Vagina (tissue), 2 donors: ENCODE measurements at regions not wholly inside any gene's neighbourhood (a gene's known extent, or its start where the extent isn't known, plus 50 kb on each side); places are given as distances from the start of the nearest gene placed in this dataset.

ENCODE experiments used
- CTCF ChIP-seq, 3 experiments: fragments of 450-650 bp in 2 of 3; fragments of 200-600 bp in 1 of 3; sonication (generic) in 1 of 3; IDR thresholded peaks; one replicate each; pipeline ENCODE4 v1.5.1; 2017 to 2019; ENCODE audit warnings: antibody characterized with exemption in 3 of 3, mild to moderate bottlenecking in 2 of 3, moderate library complexity in 2 of 3
- POLR2A ChIP-seq, 2 donors: fragments of 450-650 bp; IDR thresholded peaks; one replicate each; pipeline ENCODE4 v1.6.1; 2017; ENCODE audit warnings: antibody characterized with exemption in 2 of 2, mild to moderate bottlenecking in 2 of 2, moderate library complexity in 2 of 2
- POLR2AphosphoS5 ChIP-seq, 2 donors: sonication (generic); formaldehyde crosslinking; IDR thresholded peaks; one replicate each; pipeline ENCODE4 v1.9.0; 2017; ENCODE audit warnings: antibody characterized with exemption in 2 of 2, mild to moderate bottlenecking in 2 of 2, low read depth in 1 of 2; ENCODE audit not compliant: insufficient read depth in 1 of 2

DNA sequence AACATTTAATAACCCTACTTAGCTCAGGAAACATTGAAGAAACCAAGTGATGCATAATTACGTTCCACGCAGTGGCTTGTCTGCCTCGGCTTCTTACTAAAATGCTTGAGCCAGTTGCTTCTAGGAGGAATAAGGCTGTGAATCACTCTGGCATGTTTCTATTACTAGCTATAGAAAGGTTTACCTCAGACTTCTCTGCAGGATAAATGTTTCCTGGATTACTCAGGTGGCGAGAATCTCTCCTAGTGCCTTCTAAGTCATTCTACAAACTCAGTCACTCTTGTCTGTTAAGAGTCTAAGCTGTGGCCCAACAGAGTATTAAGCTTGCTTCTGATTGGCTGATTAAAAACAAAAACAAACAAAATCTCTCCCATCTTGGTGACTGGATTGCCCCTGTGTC is 92.0 kb upstream of the RALGPS2 start:
- TF ChIP-seq CTCF (IDR thresholded peaks at IDR 0.05) (no peak), POLR2A (IDR thresholded peaks at IDR 0.05) (no peak), POLR2AphosphoS5 (IDR thresholded peaks at IDR 0.05; ENCODE audit: insufficient read depth in 1 of 2, low read depth in 1 of 2) (no peak)
